SJSA1 (cell line): ENCODE measurements at regions not wholly inside any gene's neighbourhood (a gene's known extent, or its start where the extent isn't known, plus 50 kb on each side); places are given as distances from the start of the nearest gene placed in this dataset.

Experiments used
- DNase-seq, 2 experiments: peaks; one replicate each; pipeline ENCODE4 v3.0.0-alpha.2; 2015 to 2020; ENCODE audit warnings: low spot score in 2 of 2, low read depth in 1 of 2
- H3K27ac ChIP-seq: fragments of 250-450 bp; sonication (Bioruptor Pico); 2 replicates; pipeline ENCODE4 v1.5.1; 2020; ENCODE audit warnings: mild to moderate bottlenecking, moderate library complexity
- H3K27me3 ChIP-seq: fragments of 250-450 bp; sonication (Bioruptor Pico); replicated peaks from 2 replicates; pipeline ENCODE4 v1.5.1; 2020; ENCODE audit warnings: mild to moderate bottlenecking, moderate library complexity
- H3K36me3 ChIP-seq: fragments of 250-450 bp; sonication (Bioruptor Pico); 2 replicates; pipeline ENCODE4 v1.5.1; 2020; ENCODE audit warnings: mild to moderate bottlenecking
- H3K4me1 ChIP-seq: fragments of 250-450 bp; sonication (Bioruptor Pico); replicated peaks from 2 replicates; pipeline ENCODE4 v1.6.1; 2021; ENCODE audit warnings: mild to moderate bottlenecking
- H3K4me3 ChIP-seq: fragments of 250-450 bp; sonication (Bioruptor Pico); 2 replicates; pipeline ENCODE4 v1.5.1; 2020; ENCODE audit warnings: mild to moderate bottlenecking
- H3K9me3 ChIP-seq: fragments of 250-450 bp; sonication (Bioruptor Pico); replicated peaks from 2 replicates; pipeline ENCODE4 v1.5.1; 2020; ENCODE audit warnings: mild to moderate bottlenecking

GRCh38 chr20:22511943-22512910, 72.1 kb downstream of the FOXA2 start:
- Histone ChIP-seq H3K4me3 (no peak overlapping the region), H3K4me1 (peaks cover 18% of the 10 kb centered on the region), H3K9me3 (no peaks in the 10 kb centered on the region), H3K36me3 (no peaks in the 10 kb centered on the region), H3K27me3 (no peaks in the 10 kb centered on the region), H3K27ac (no peak overlapping the region)
- peak; percentile 58 to 73 for DNase-seq

GRCh38 chr20:22509843-22510147, 74.6 kb downstream of the FOXA2 start:
- Histone ChIP-seq H3K4me1 (peaks cover 18% of the 10 kb centered on the region), H3K27ac (no peak overlapping the region), H3K4me3 (no peak overlapping the region), H3K27me3 (no peaks in the 10 kb centered on the region), H3K36me3 (no peaks in the 10 kb centered on the region), H3K9me3 (no peaks in the 10 kb centered on the region)
- no peak for DNase-seq

- Histone ChIP-seq H3K4me3 (no peak overlapping the region), H3K27ac (no peak overlapping the region), H3K9me3 (no peaks in the 10 kb centered on the region), H3K4me1 (peaks cover 18% of the 10 kb centered on the region), H3K36me3 (no peaks in the 10 kb centered on the region), H3K27me3 (no peaks in the 10 kb centered on the region)
- no peak for DNase-seq
Measured at GRCh38 chr20:22509090-22509842, 75.1 kb downstream of the FOXA2 start.

- Histone ChIP-seq H3K4me1 (peaks cover 18% of the 10 kb centered on the region), H3K36me3 (no peaks in the 10 kb centered on the region), H3K9me3 (no peaks in the 10 kb centered on the region), H3K27me3 (no peaks in the 10 kb centered on the region), H3K4me3 (no peak overlapping the region), H3K27ac (no peak overlapping the region)
- DNase-seq = no peak
Measured at GRCh38 chr20:22508426-22508825, 75.9 kb downstream of the FOXA2 start.

- DNase-seq = no peak
- H3K27me3 ChIP-seq = no peaks in the 10 kb centered on the region
- no peak overlapping the region for H3K4me3 ChIP-seq
- H3K9me3 ChIP-seq = no peaks in the 10 kb centered on the region
- H3K27ac ChIP-seq = no peak overlapping the region
- H3K4me1 ChIP-seq = peaks cover 8% of the 10 kb centered on the region
- no peaks in the 10 kb centered on the region for H3K36me3 ChIP-seq
Measured at GRCh38 chr20:22507240-22507961, 77.0 kb downstream of the FOXA2 start.

GRCh38 chr20:22506827-22507226, 77.5 kb downstream of the FOXA2 start:
- Histone ChIP-seq H3K4me3 (no peak overlapping the region), H3K9me3 (no peaks in the 10 kb centered on the region), H3K4me1 (peaks cover 2% of the 10 kb centered on the region), H3K27me3 (no peaks in the 10 kb centered on the region), H3K27ac (no peak overlapping the region), H3K36me3 (no peaks in the 10 kb centered on the region)
- no peak for DNase-seq

- Histone ChIP-seq H3K9me3 (no peaks in the 10 kb centered on the region), H3K27me3 (no peaks in the 10 kb centered on the region), H3K36me3 (no peaks in the 10 kb centered on the region), H3K27ac (no peak overlapping the region), H3K4me3 (no peak overlapping the region), H3K4me1 (no peaks in the 10 kb centered on the region)
- no peak for DNase-seq
Measured at GRCh38 chr20:22504829-22505377, 79.5 kb downstream of the FOXA2 start.

- Histone ChIP-seq H3K36me3 (no peaks in the 10 kb centered on the region), H3K9me3 (no peaks in the 10 kb centered on the region), H3K4me3 (no peak overlapping the region), H3K4me1 (no peaks in the 10 kb centered on the region), H3K27ac (no peak overlapping the region), H3K27me3 (no peaks in the 10 kb centered on the region)
- no peak for DNase-seq
Measured at GRCh38 chr20:22503577-22503976, 80.8 kb downstream of the FOXA2 start.

- H3K4me3 ChIP-seq = no peak overlapping the region
- H3K9me3 ChIP-seq = no peaks in the 10 kb centered on the region
- H3K4me1 ChIP-seq = no peaks in the 10 kb centered on the region
- no peak overlapping the region for H3K27ac ChIP-seq
- DNase-seq = no peak
- H3K36me3 ChIP-seq = no peaks in the 10 kb centered on the region
- no peaks in the 10 kb centered on the region for H3K27me3 ChIP-seq
Measured at GRCh38 chr20:22502731-22503191, 81.6 kb downstream of the FOXA2 start.

GRCh38 chr20:22501566-22502344, 82.6 kb downstream of the FOXA2 start:
- Histone ChIP-seq H3K4me3 (no peak overlapping the region), H3K27me3 (no peaks in the 10 kb centered on the region), H3K36me3 (no peaks in the 10 kb centered on the region), H3K9me3 (no peaks in the 10 kb centered on the region), H3K4me1 (0 out of 2 replicates have a peak, but pooled peaks cover 1% of the 10 kb centered on the region), H3K27ac (no peak overlapping the region)
- no peak for DNase-seq

GRCh38 chr20:22501034-22501433, 83.3 kb downstream of the FOXA2 start:
- Histone ChIP-seq H3K4me1 (0 out of 2 replicates have a peak, but pooled peaks cover 2% of the 10 kb centered on the region), H3K9me3 (no peaks in the 10 kb centered on the region), H3K27me3 (no peaks in the 10 kb centered on the region), H3K4me3 (no peak overlapping the region), H3K27ac (no peak overlapping the region), H3K36me3 (no peaks in the 10 kb centered on the region)
- DNase-seq = no peak

- DNase-seq = no peak
Measured at GRCh38 chr20:22499515-22500166, 84.7 kb downstream of the FOXA2 start.

More at GRCh38 chr20:22499515-22500166, 84.7 kb downstream of the FOXA2 start:
- H3K36me3 ChIP-seq = no peaks in the 10 kb centered on the region
- H3K27me3 ChIP-seq = no peaks in the 10 kb centered on the region
- H3K27ac ChIP-seq = no peak overlapping the region
- H3K4me3 ChIP-seq = no peak overlapping the region
- 0 out of 2 replicates have a peak, but pooled peaks cover 2% of the 10 kb centered on the region for H3K4me1 ChIP-seq
- H3K9me3 ChIP-seq = no peaks in the 10 kb centered on the region
